H1 (cell line): ENCODE measurements at regions not wholly inside any gene's neighbourhood (a gene's known extent, or its start where the extent isn't known, plus 50 kb on each side); places are given as distances from the start of the nearest gene placed in this dataset.

ENCODE experiments used
- CTCF ChIA-PET: fragments of 300-600 bp; sonication (Branson Sonifier 250); formaldehyde crosslinking; loops from one replicate; lab custom pipeline; 2021; ENCODE audit not compliant: partially characterized antibody; lab: Charles Lee
- POLR2A ChIA-PET: fragments of 300-600 bp; sonication (Branson Sonifier 250); formaldehyde crosslinking; loops from one replicate; lab custom pipeline; 2021; ENCODE audit warnings: inconsistent platforms; ENCODE audit not compliant: partially characterized antibody; lab: Charles Lee
- DNase-seq, 2 experiments: peaks; one replicate each; pipeline versions ENCODE4 v3.0.0 to v3.0.0-alpha.2; 2010 to 2022; ENCODE audit warnings: low spot score in 2 of 2, low read depth in 1 of 2, mixed read lengths in 1 of 2
- FAIRE-seq: peaks from 2 replicates; lab custom pipeline; 2011; peaks lifted over from hg19 to GRCh38; lab: Jason Lieb, UNC
- H2AFZ ChIP-seq: 2 replicates; pipeline ENCODE4 v1.8.1; 2012; ENCODE audit warnings: low read length, inconsistent platforms
- H2AK5ac ChIP-seq: 2 replicates; pipeline ENCODE4 v1.6.1; 2013; ENCODE audit warnings: low read depth, low read length
- H2BK120ac ChIP-seq: replicated peaks from 2 replicates; pipeline ENCODE3; 2013; ENCODE audit warnings: low read depth, low read length, inconsistent platforms
- H2BK12ac ChIP-seq: 2 replicates; pipeline ENCODE4 v1.6.1; 2013; ENCODE audit warnings: low read depth, low read length
- H2BK15ac ChIP-seq: 2 replicates; pipeline ENCODE4 v1.6.1; 2013; ENCODE audit warnings: low read length
- H2BK20ac ChIP-seq: 2 replicates; pipeline ENCODE4 v1.6.1; 2013; ENCODE audit warnings: low read length
- H2BK5ac ChIP-seq: 2 replicates; pipeline ENCODE4 v1.6.1; 2013; ENCODE audit warnings: low read depth, low read length
- H3K14ac ChIP-seq: 2 replicates; pipeline ENCODE4 v1.6.1; 2013; ENCODE audit warnings: inconsistent platforms; ENCODE audit not compliant: insufficient read length
- H3K18ac ChIP-seq: 2 replicates; pipeline ENCODE4 v1.6.1; 2013; ENCODE audit warnings: low read length; ENCODE audit errors: extremely low read depth
- H3K23ac ChIP-seq: 2 replicates; pipeline ENCODE4 v1.6.1; 2013; ENCODE audit warnings: inconsistent platforms; ENCODE audit not compliant: insufficient read length
- H3K23me2 ChIP-seq: 2 replicates; pipeline ENCODE4 v1.6.1; 2013; ENCODE audit warnings: low read depth, low read length
- H3K27ac ChIP-seq: 2 replicates; pipeline ENCODE4 v1.6.1; 2011; ENCODE audit warnings: low read depth, low read length, inconsistent platforms
- H3K27me3 ChIP-seq, 4 experiments: replicated peaks in 1 of 4; 1 replicate in 1 of 4; 2 replicates in 3 of 4; pipeline versions ENCODE4 v1.6.1 to v1.8.1; 2011 to 2013; ENCODE audit warnings: low read length in 3 of 4, mild to moderate bottlenecking in 3 of 4, inconsistent platforms in 2 of 4, mixed read lengths in 2 of 4, moderate library complexity in 1 of 4; ENCODE audit not compliant: control insufficient read depth in 3 of 4, insufficient read depth in 3 of 4; ENCODE audit errors: extremely low read depth in 1 of 4
- H3K36me3 ChIP-seq, 4 experiments: 2 replicates each; pipeline versions ENCODE4 v1.6.1 to v1.8.1; 2011 to 2013; ENCODE audit warnings: mild to moderate bottlenecking in 4 of 4, low read length in 3 of 4, moderate library complexity in 2 of 4, control low read depth in 1 of 4, inconsistent platforms in 1 of 4; ENCODE audit not compliant: insufficient read depth in 4 of 4, control insufficient read depth in 2 of 4
- H3K4ac ChIP-seq: replicated peaks from 2 replicates; pipeline ENCODE3; 2013; ENCODE audit warnings: low read length, low read depth, mixed read lengths, inconsistent platforms; ENCODE audit not compliant: insufficient read length
- H3K4me1 ChIP-seq, 4 experiments: replicated peaks in 1 of 4; 1 replicate in 1 of 4; 2 replicates in 3 of 4; pipeline versions ENCODE4 v1.6.1 to v1.8.1; 2011 to 2013; ENCODE audit warnings: low read length in 3 of 4, inconsistent platforms in 2 of 4, mixed read lengths in 1 of 4; ENCODE audit not compliant: insufficient read depth in 4 of 4, control insufficient read depth in 3 of 4
- H3K4me2 ChIP-seq, 2 experiments: 2 replicates each; pipeline versions ENCODE4 v1.6.1 to v1.8.1; 2011 to 2013; ENCODE audit warnings: low read depth in 2 of 2, low read length in 2 of 2, control low read depth in 1 of 2, inconsistent platforms in 1 of 2, mild to moderate bottlenecking in 1 of 2; ENCODE audit not compliant: insufficient read depth in 1 of 2
- H3K4me3 ChIP-seq, 4 experiments: fragments of 200-600, 300-600 bp in 1 of 4; sonication (generic), shearing (Covaris generic), sonication (Bioruptor Twin) in 1 of 4; 2 replicates each; pipeline versions ENCODE4 v1.5.1 to v1.8.1; 2011 to 2016; ENCODE audit warnings: low read length in 4 of 4, low read depth in 3 of 4, control low read depth in 2 of 4, inconsistent platforms in 2 of 4, mild to moderate bottlenecking in 2 of 4, mixed read lengths in 1 of 4, moderate library complexity in 1 of 4; ENCODE audit not compliant: insufficient read depth in 2 of 4; ENCODE audit errors: extremely low read depth in 1 of 4
- H3K56ac ChIP-seq: replicated peaks from 2 replicates; pipeline ENCODE3; 2013; ENCODE audit warnings: low read depth, mild to moderate bottlenecking, mixed read lengths, low read length, inconsistent platforms; ENCODE audit not compliant: insufficient read length
- H3K79me1 ChIP-seq: 2 replicates; pipeline ENCODE4 v1.6.1; 2013; ENCODE audit warnings: low read depth, low read length, control low read depth
- H3K79me2 ChIP-seq, 2 experiments: 2 replicates each; pipeline versions ENCODE4 v1.6.1 to v1.8.1; 2012 to 2013; ENCODE audit warnings: low read length in 2 of 2, mild to moderate bottlenecking in 2 of 2, inconsistent platforms in 1 of 2; ENCODE audit not compliant: insufficient read depth in 2 of 2, control insufficient read depth in 1 of 2
- H3K9ac ChIP-seq, 4 experiments: replicated peaks in 1 of 4; 1 replicate in 1 of 4; 2 replicates in 3 of 4; pipeline versions ENCODE4 v1.6.1 to v1.8.1; 2011 to 2013; ENCODE audit warnings: low read depth in 3 of 4, low read length in 3 of 4, control low read depth in 2 of 4, mild to moderate bottlenecking in 2 of 4, moderate library complexity in 2 of 4, inconsistent platforms in 1 of 4; ENCODE audit errors: extremely low read depth in 1 of 4
- H3K9me3 ChIP-seq, 2 experiments: 2 replicates each; pipeline versions ENCODE4 v1.6.1 to v1.8.1; 2012 to 2013; ENCODE audit warnings: mild to moderate bottlenecking in 2 of 2, moderate library complexity in 2 of 2, control low read depth in 1 of 2, inconsistent platforms in 1 of 2, low read depth in 1 of 2, low read length in 1 of 2, mixed read lengths in 1 of 2; ENCODE audit not compliant: insufficient read depth in 2 of 2
- H4K20me1 ChIP-seq, 2 experiments: replicated peaks in 1 of 2; 2 replicates each; pipeline versions ENCODE3 to v1.8.1; 2011 to 2013; ENCODE audit warnings: inconsistent platforms in 2 of 2, low read length in 2 of 2, mild to moderate bottlenecking in 1 of 2; ENCODE audit not compliant: insufficient read depth in 2 of 2, control insufficient read depth in 1 of 2
- H4K5ac ChIP-seq: 2 replicates; pipeline ENCODE4 v1.6.1; 2013; ENCODE audit warnings: low read length, low read depth, mixed read lengths, inconsistent platforms; ENCODE audit not compliant: insufficient read length
- H4K8ac ChIP-seq: 2 replicates; pipeline ENCODE4 v1.8.0; 2013; ENCODE audit warnings: mild to moderate bottlenecking, moderate library complexity, low read length, inconsistent platforms; ENCODE audit not compliant: insufficient read depth; ENCODE audit errors: extremely low read depth
- H4K91ac ChIP-seq: replicated peaks from 2 replicates; pipeline ENCODE3; 2013; ENCODE audit warnings: low read length, mixed read lengths, inconsistent platforms; ENCODE audit not compliant: insufficient read length
- BRCA1 ChIP-seq: IDR thresholded peaks from 2 replicates; pipeline ENCODE4 v1.6.1; 2012; ENCODE audit warnings: low read depth, low read length, improper control_type of control experiment
- CBX8 ChIP-seq: fragments of 300-800, 300-1000 bp; sonication (generic); IDR thresholded peaks from 2 replicates; pipeline ENCODE4 v1.7.1; 2016; ENCODE audit warnings: low read depth, low read length, borderline replicate concordance
- CHD2 ChIP-seq: IDR thresholded peaks from 2 replicates; pipeline ENCODE4 v1.6.1; 2012; ENCODE audit warnings: low read length, improper control_type of control experiment
- CTCF ChIP-seq, 3 experiments: IDR thresholded peaks; 1 replicate in 2 of 3; 2 replicates in 1 of 3; pipeline versions ENCODE4 v1.5.1 to v1.6.1; 2011; ENCODE audit warnings: low read length in 3 of 3, mild to moderate bottlenecking in 3 of 3, inconsistent platforms in 2 of 3, low read depth in 1 of 3, moderate library complexity in 1 of 3; ENCODE audit not compliant: insufficient read depth in 1 of 3; ENCODE audit errors: control extremely low read depth in 1 of 3
- EGR1 ChIP-seq: IDR thresholded peaks from 2 replicates; pipeline ENCODE4 v1.6.1; 2011; ENCODE audit warnings: low read depth, low read length, borderline replicate concordance
- HDAC6 ChIP-seq: IDR thresholded peaks from one replicate; pipeline ENCODE4 v1.7.1; 2012; ENCODE audit warnings: low read depth, mild to moderate bottlenecking, inconsistent platforms, low read length, moderate library complexity
- JUND ChIP-seq: IDR thresholded peaks from 2 replicates; pipeline ENCODE4 v1.6.1; 2011; ENCODE audit warnings: mild to moderate bottlenecking, improper control_type of control experiment, low read length
- KDM5A ChIP-seq: fragments of 200-600 bp; IDR thresholded peaks from 2 replicates; pipeline ENCODE4 v1.7.1; 2012; ENCODE audit warnings: mild to moderate bottlenecking, low read length, inconsistent platforms, mixed read lengths
- POU5F1 ChIP-seq: IDR thresholded peaks from 2 replicates; pipeline ENCODE4 v1.6.1; 2011; ENCODE audit warnings: low read depth, mild to moderate bottlenecking, low read length, moderate library complexity
- RBBP5 ChIP-seq: IDR thresholded peaks from 2 replicates; pipeline ENCODE4 v1.7.1; 2012; ENCODE audit warnings: low read depth, mild to moderate bottlenecking, inconsistent platforms, low read length, moderate library complexity, borderline replicate concordance
- SIRT6 ChIP-seq: IDR thresholded peaks from one replicate; pipeline ENCODE4 v1.7.1; 2012; ENCODE audit warnings: low read length, inconsistent platforms
- SRF ChIP-seq: IDR thresholded peaks from 2 replicates; pipeline ENCODE4 v1.6.1; 2011; ENCODE audit warnings: mild to moderate bottlenecking, low read depth, low read length, moderate library complexity
- TBP ChIP-seq: IDR thresholded peaks from 2 replicates; pipeline ENCODE4 v1.6.1; 2011; ENCODE audit warnings: low read depth, low read length, improper control_type of control experiment
- WGBS, 2 experiments: shearing (Covaris generic) in 1 of 2; methylation state at CpG; one replicate each; pipeline versions ENCODE4 v1.1.6 to v1.1.7; 2013 to 2015; ENCODE audit warnings: low lambda C conversion rate in 2 of 2, mixed read lengths in 2 of 2, inconsistent platforms in 1 of 2, low coverage in 1 of 2, missing lambda C conversion rate in 1 of 2; ENCODE audit not compliant: insufficient replicate concordance in 2 of 2, insufficient coverage in 1 of 2, insufficient read length in 1 of 2; ENCODE audit errors: extremely low coverage in 1 of 2, missing lambda C conversion rate in 1 of 2; 5-methylcytosine and 5-hydroxymethylcytosine counted together
- TF ChIP-seq, protein P1 (sequence below): IDR thresholded peaks from 2 replicates; pipeline ENCODE4 v1.6.1; 2012; ENCODE audit warnings: inconsistent platforms

GRCh38 chr6:23073821-23074220 lies 504.5 kb downstream of the HDGFL1 start:
- CTCF ChIA-PET, result interaction anchor here (1.4 kb wide), 1 partner anchor 8 kb away, joined by 7 read pairs; no protein-coding TSS in a partner anchor
- TF ChIP-seq CBX8 (no peak), SIRT6 (no peak), KDM5A (no peak), TBP (no peak), SRF (no peak), POU5F1 (no peak), RBBP5 (no peak), EGR1 (no peak), HDAC6 (no peak), JUND (no peak), CHD2 (no peak), BRCA1 (no peak), CTCF (IDR thresholded peaks at IDR 0.05; ENCODE audit: control extremely low read depth in 1 of 3, insufficient read depth in 1 of 3, low read depth in 1 of 3, low read length in 3 of 3) (no peak)
- TF ChIP-seq, protein P1, sequence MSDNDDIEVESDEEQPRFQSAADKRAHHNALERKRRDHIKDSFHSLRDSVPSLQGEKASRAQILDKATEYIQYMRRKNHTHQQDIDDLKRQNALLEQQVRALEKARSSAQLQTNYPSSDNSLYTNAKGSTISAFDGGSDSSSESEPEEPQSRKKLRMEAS, result no peak

More at GRCh38 chr6:23073821-23074220, 504.5 kb downstream of the HDGFL1 start:
- Histone ChIP-seq H3K4me2 (no peak overlapping the region), H3K27ac (no peak overlapping the region), H2BK120ac (no peak overlapping the region), H2BK20ac (no peak overlapping the region), H3K79me1 (no peaks in the 10 kb centered on the region), H3K18ac (no peak overlapping the region), H4K8ac (no peak overlapping the region), H2BK12ac (no peak overlapping the region), H4K91ac (no peak overlapping the region), H3K79me2 (no peaks in the 10 kb centered on the region), H3K14ac (no peak overlapping the region), H3K4me1 (no peaks in the 10 kb centered on the region), H4K5ac (no peak overlapping the region), H3K23ac (no peak overlapping the region), H3K9ac (no peak overlapping the region), H3K36me3 (no peaks in the 10 kb centered on the region), H2BK15ac (no peak overlapping the region), H2AK5ac (no peak overlapping the region), H4K20me1 (no peaks in the 10 kb centered on the region), H2BK5ac (no peak overlapping the region), H3K9me3 (no peaks in the 10 kb centered on the region; a peak in 1 of 4 replicates), H3K4me3 (no peak overlapping the region), H3K4ac (no peak overlapping the region), H2AFZ (no peak overlapping the region), H3K23me2 (no peaks in the 10 kb centered on the region), H3K56ac (no peak overlapping the region), H3K27me3 (no peaks in the 10 kb centered on the region)
- FAIRE-seq, result no peak
- POLR2A ChIA-PET, result no interaction called here
- DNase-seq, result no peak
- 90% methylated on average over 2 of the region's 2 CpGs; no CpG with 5 or more reads in 1 of the 2 experiments for WGBS, 2 experiments
